ENCODE measurements at regions not wholly inside any gene's neighbourhood (a gene's known extent, or its start where the extent isn't known, plus 50 kb on each side); places are given as distances from the start of the nearest gene placed in this dataset.
A peak's percentile ranks its signal among the peaks of the same experiment; 100 is the strongest.
"Not testable (repeated sequence)": the region's sequence is repeated elsewhere in the genome, so short reads cannot be mapped to it uniquely, and the experiment has no call there.

DNA sequence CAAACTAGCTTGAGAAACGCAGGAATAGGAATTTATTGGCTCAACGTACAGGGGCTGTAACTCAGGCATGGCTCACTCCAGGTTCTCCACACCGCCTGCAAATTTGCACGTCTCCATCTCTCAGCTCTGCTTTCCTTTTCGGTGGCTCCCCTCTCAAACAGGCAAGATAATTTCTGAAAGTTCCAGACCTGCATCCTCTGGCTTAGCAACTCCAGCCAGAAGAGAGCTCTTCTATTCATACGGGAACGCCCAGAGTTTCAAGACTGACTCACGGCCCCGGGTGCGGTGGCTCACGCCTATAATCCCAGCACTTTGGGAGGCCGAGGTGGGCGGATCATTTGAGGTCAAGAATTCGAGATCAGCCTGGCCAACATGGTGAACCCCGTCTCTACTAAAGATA lies 139.7 kb upstream of the BNIP2 start:
- DNase-seq = no peak

DNA sequence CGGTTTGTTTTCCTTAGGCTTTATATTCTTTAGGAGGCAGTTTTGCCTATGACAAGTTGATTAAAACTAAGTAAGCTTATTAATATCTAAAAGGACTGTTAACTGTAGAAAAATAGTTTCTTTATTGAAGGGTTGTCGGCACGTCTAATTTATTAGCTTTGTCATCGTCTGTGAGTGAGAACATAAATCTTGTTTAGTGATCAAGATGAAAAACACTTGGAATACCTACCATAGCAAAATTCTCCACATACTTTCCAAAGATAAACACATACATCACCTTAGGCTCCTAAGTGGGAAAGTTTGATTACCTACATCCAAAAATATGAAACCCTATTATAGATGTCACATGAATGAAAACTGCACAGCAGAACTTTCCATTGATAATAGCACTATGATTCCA lies 139.1 kb upstream of the BNIP2 start:
- DNase-seq = no peak

DNA sequence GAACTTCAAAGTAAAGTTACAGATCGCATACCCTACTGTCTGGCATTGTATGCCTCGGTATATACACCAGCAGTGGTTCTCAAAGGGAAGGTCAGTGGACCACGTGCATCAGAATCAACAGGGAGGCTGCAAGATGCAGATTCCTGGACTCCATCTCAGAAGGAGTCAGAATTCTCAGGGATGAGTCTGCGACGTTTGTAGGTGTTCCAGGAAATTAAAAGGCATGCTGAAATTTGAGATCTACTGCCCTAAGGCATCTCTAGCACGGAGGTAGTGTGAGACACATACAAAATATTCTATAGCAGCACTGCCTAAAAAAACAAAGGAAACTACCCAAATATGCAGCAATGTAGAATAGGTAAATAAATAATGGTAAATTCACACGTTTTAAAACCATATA lies 136.8 kb upstream of the BNIP2 start:
- no peak for DNase-seq

DNA sequence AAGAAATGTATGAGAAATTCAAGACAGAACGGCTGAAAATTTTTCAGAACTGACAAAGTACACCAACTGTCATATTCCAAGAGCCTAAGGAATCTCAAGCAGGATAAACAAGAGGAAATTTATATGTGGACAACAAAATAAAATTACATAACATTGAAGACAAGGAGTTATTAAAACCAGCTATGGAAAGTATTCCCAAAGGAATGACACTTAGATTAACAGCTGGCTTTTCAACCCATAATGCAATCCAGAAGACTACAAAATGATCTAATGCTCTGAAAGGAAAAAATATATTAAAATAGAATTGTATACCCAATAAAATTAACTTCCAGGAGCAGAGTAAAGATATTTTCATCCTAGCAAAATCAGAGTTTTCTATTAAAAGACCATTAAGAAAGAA lies 132.2 kb upstream of the BNIP2 start:
- DNase-seq = no peak

GRCh38 chr15:59819092-59819491 lies 130.0 kb upstream of the BNIP2 start:
- DNase-seq = no peak

GRCh38 chr15:59818336-59818735 lies 129.2 kb upstream of the BNIP2 start:
- DNase-seq = no peak

DNA sequence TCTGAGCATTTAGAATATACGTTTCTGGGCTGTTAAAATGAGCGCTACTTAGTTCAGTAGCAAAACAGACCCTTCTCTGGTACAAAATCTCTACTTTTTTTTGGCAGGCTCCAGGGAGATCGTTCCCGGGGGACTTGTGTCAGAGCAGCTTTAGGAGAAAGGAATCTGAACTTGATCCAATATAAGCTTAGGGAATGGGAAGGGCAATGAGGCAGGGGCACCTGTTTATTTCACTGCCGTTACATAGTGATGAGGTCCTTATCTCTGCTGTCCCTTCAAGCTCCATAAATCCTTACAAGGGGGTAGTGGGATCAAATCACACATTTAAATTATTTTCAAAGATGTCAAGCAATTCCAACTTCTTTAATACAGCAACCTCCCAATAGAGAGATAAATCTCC lies 128.7 kb upstream of the BNIP2 start:
- no peak for DNase-seq

- DNase-seq = no peak
Observed at GRCh38 chr15:59817053-59817452, 127.9 kb upstream of the BNIP2 start.

GRCh38 chr15:59814409-59814808 lies 125.3 kb upstream of the BNIP2 start:
- no peak for DNase-seq

- DNase-seq = no peak
Observed at GRCh38 chr15:59812889-59813288, 123.8 kb upstream of the BNIP2 start.

DNA sequence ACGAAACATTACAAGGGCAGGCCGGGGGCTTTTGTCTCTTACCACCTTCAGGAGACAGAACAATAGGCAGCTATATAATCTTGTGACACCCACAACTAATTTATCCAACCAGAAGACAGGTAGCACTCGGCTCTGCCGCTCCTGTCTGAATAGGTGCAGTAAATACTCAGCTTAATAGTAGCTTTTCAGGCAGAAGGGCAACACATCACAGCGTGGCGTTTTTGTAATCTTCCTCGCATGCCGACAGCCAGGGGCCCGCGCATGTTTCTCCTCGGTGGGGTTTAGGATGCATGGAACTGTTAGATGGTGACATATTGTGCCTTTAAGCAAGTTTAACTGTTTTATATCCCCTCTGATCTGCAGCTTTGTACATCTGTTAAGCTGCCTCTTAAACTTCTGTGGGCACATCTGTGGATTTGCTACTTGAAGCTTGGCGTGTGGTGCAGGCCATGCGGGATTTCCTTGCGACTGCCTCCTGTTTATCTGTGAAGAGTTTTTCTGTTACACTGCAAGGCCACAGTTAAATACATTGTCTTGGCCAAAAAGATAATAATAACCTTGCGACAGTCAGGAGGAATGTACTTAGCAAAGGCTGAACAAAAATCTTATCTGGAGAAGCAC lies 123.2 kb upstream of the BNIP2 start:
- DNase-seq = no peak

- peak in 1 of 2 donors; percentile 17 for DNase-seq
Observed at GRCh38 chr15:59803293-59803966, 114.3 kb upstream of the BNIP2 start.

DNA sequence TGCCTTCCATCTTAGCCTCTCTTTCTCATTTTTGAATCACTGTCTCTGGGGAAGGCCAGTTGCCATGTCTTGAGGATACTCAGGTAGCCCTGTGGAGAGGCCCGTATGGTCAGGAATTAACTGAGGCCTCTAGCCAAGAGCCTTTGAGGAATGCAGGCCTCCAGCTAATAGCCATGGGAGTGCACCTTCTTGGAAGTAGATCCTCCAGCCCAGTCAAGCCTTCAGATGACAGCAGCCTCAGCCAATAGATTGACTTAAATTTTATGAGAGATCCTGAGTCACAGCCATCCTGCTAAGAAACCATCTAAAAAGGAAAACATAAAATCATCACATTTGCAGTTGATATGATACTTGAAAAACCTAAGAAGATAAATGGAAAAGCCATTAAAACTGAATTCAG lies 112.5 kb upstream of the BNIP2 start:
- DNase-seq = no peak

DNA sequence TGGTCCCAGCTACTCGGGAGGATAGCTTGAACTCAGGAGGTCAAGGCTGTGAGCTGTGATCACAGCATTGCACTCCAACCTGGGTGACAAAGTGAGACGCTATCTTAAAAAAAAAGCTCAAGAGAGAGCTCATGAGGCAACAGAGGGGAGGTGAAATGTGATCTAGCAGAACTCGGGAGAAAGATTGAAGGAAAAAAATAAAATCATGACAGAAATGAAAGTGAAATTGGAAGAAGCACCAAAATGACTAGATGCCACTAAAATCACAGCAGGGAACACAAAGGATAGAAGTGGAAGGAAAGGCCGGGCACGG lies 109.4 kb upstream of the BNIP2 start:
- no peak for DNase-seq

DNA sequence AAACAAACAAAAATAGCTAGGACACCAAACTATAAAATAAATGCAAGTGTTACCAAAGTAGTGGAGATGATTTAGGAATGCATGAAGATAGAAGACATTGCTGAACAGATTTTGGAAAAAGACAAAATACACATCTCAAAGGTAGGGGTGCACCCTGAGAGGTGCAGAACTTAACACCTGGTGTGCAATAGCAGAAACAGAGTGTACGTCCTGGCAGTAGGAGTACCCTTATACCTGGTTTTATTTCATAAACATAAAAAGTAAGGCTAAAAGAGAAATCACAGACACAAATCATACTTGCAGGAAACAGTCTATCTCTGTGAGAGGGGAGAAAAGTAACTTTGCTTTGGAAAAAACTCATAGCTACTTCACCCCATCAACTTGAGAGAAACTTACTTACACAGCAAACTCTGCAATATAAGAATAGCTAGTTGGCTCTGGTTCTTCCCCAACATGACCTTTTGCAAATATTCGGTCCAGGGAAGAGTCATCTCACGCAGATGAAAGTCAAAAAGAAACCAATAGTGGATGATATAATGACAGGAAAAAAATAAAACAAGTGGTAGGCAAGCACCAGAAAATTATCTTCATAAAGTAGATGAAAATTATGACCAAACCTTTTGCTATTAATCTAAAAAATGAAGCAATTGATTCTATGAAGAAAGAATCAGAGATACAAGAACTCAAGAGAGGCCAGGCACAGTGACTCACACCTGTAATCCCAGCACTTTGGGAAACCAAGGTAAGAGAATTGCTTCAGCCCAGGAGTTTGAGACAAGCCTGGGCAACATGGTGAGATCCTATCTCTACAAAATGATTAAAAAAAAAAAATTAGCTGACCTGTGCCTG lies 108.9 kb upstream of the BNIP2 start:
- no peak for DNase-seq

DNA sequence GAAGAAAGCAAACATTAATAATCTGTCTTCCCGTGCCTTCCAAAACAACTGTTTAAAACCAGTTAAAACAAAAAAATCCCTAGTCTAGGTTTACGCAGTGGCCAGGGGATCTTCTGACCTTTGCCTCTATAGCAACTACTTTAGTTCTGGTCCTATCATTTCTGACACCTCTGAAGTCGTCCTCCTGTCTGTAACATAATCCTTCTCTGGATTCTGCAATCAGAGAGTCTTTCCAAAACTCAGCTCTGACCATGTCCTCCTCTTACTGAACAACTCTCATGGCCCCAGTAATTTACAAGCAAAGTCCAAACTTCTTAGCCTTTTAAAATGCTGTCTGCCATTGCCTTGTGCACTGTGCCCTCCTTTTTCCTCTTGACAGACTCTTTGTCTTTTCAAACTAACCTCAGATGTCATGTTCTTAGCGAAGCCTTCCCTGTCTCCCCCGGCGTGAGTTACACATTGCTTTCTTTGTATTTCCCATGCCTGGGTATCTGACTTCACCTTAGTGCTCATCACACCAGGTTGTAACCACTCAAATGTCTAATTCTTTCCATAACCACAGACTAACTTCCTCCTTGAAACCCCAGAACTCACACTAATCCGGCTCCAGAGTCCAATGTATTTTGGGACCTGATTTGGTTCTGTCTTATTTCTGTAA lies 105.2 kb upstream of the BNIP2 start:
- no peak for DNase-seq

GRCh38 chr15:59792359-59792758 lies 103.2 kb upstream of the BNIP2 start:
- no peak for DNase-seq

DNA sequence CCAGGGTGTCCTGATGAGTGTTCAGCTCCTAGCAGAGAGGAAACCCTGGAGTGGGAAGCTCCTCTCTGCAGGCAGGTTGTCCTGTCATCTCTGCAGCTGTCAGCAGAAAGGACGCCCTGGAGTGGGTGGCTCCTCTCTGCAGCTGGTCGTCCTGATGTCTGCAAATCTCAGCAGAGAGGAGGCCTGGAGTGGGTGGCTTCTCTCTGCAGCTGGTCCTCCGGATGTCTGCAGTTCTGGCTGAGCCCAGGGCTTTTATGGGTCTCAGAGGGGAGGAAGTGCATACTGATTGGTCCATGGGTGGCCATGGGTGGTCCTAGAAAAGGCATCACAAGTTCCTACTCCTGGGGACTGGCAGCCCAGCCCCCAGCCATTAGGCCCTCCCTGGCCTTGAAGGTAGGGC lies 102.6 kb upstream of the BNIP2 start:
- no peak for DNase-seq

- no peak for DNase-seq
Observed at GRCh38 chr15:59791079-59791478, 102.0 kb upstream of the BNIP2 start.

DNA sequence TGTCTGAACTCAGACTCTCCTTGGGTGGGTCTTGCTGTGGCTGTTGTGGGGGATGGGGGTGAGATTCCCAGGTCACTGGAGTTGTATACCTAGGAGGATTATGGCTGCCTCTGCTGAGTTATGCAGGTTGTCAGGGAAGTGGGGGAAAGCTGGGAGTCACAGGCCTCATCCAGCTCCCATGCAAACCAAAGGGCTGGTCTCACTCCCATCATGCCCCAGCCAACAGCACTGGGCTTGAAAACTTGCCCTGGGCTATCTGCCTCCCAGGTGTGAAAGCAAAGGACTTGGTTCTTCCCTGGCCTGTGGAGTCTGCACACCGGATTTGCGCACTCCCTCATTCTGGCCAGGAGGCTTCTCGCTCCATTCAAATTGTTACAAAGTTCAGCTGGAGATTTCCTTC lies 97.3 kb upstream of the BNIP2 start:
- not testable (repeated sequence) for DNase-seq

DNA sequence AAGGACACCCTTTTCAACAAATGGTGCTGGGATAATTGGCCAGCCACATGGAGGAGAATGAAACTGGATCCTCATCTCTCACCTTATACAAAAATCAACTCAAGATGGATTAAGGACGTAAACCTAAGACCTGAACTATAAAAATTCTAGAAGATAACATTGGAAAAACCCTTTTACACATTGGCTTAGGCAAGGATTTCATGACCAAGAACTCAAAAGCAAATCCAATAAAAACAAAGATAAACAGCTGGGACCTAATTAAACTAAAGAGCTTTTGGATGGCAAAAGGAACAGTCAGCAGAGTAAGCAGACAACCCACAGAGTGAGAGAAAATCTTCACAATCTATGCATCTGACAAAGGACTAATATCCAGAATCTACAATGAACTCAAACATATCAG lies 96.9 kb upstream of the BNIP2 start:
- not testable (repeated sequence) for DNase-seq

GRCh38 chr15:59783774-59784520 lies 94.8 kb upstream of the BNIP2 start:
- DNase-seq = not testable (repeated sequence)

GRCh38 chr15:59779110-59779509 lies 90.0 kb upstream of the BNIP2 start:
- no peak for DNase-seq

Data from stimulated activated CD4-positive, alpha-beta T cell treated with anti-CD3 and anti-CD28 coated beads, Interleukin-2, amount 100 ng/mL, for 48 hours (primary cell).